HEK293T (cell line): ENCODE measurements at regions not wholly inside any gene's neighbourhood (a gene's known extent, or its start where the extent isn't known, plus 50 kb on each side); places are given as distances from the start of the nearest gene placed in this dataset.

Experiments
- ARNT ChIP-seq: fragments of 450-650 bp; IDR thresholded peaks from 2 replicates; pipeline ENCODE4 v1.6.1; 2017; ENCODE audit warnings: mild to moderate bottlenecking
- ELF4 ChIP-seq: fragments of 450-650 bp; IDR thresholded peaks from 2 replicates; pipeline ENCODE4 v1.6.1; 2017; ENCODE audit warnings: antibody characterized with exemption
- FOXK2 ChIP-seq: fragments of 450-650 bp; IDR thresholded peaks from 2 replicates; pipeline ENCODE4 v1.6.1; 2016; ENCODE audit warnings: mild to moderate bottlenecking
- FOXM1 ChIP-seq: fragments of 450-650 bp; IDR thresholded peaks from 2 replicates; pipeline ENCODE4 v1.6.1; 2017; ENCODE audit warnings: mild to moderate bottlenecking, borderline replicate concordance
- NFRKB ChIP-seq: fragments of 450-650 bp; IDR thresholded peaks from 2 replicates; pipeline ENCODE4 v1.6.1; 2016; ENCODE audit warnings: mild to moderate bottlenecking, moderate library complexity
- SUZ12 ChIP-seq: fragments of 450-650 bp; IDR thresholded peaks from 2 replicates; pipeline ENCODE4 v1.6.1; 2016; ENCODE audit warnings: mild to moderate bottlenecking

- TF ChIP-seq FOXK2 (no peak), NFRKB (no peak), ARNT (no peak), SUZ12 (no peak), FOXM1 (no peak), ELF4 (no peak)
Observed at GRCh38 chr13:94854688-94855087, 142.3 kb upstream of the SOX21 start.
